Brain microvascular endothelial cell (primary cell): ENCODE measurements at regions not wholly inside any gene's neighbourhood (a gene's known extent, or its start where the extent isn't known, plus 50 kb on each side); places are given as distances from the start of the nearest gene placed in this dataset.

Experiments
- DNase-seq: peaks from one replicate; pipeline ENCODE4 v3.0.0-alpha.2; 2020
- H3K27ac ChIP-seq: fragments of 250-450 bp; sonication (Bioruptor Pico); 2 replicates; pipeline ENCODE4 v1.5.1; 2020; ENCODE audit warnings: mild to moderate bottlenecking, moderate library complexity
- H3K27me3 ChIP-seq: fragments of 250-450 bp; sonication (Bioruptor Pico); replicated peaks from 2 replicates; pipeline ENCODE4 v1.5.1; 2020; ENCODE audit warnings: mild to moderate bottlenecking
- H3K36me3 ChIP-seq: fragments of 250-450 bp; sonication (Bioruptor Pico); replicated peaks from 2 replicates; pipeline ENCODE4 v1.5.1; 2020; ENCODE audit warnings: mild to moderate bottlenecking
- H3K4me3 ChIP-seq: 2 replicates; pipeline ENCODE4 v1.5.1; 2011; ENCODE audit warnings: low read depth, mild to moderate bottlenecking, control low read depth, low read length, moderate library complexity
- CTCF ChIP-seq: IDR thresholded peaks from 2 replicates; pipeline ENCODE4 v1.5.1; 2011; ENCODE audit warnings: low read depth, mild to moderate bottlenecking, moderate library complexity, low read length, control low read depth, inconsistent platforms; ENCODE audit errors: missing control alignments
- in situ Hi-C: cut with HindIII; loops from 2 replicates; pipeline ENCODE4 v1.10.0; 2017; ENCODE audit warnings: low sequenced_read_pairs, low pct_ligation_motif_present

GRCh38 chr2:236405357-236405756 lies 141.2 kb upstream of the ASB18 start:
- TF ChIP-seq CTCF = no peak
- DNase-seq = no peak
- no peak overlapping the region for H3K27ac ChIP-seq
- H3K4me3 ChIP-seq = no peak overlapping the region
- H3K36me3 ChIP-seq = no peaks in the 10 kb centered on the region
- in situ Hi-C loops = no loop called here
- no peaks in the 10 kb centered on the region for H3K27me3 ChIP-seq

- Histone ChIP-seq H3K27ac (no peak overlapping the region), H3K36me3 (no peaks in the 10 kb centered on the region), H3K4me3 (no peak overlapping the region), H3K27me3 (no peaks in the 10 kb centered on the region)
- no peak for DNase-seq
- no peak for TF ChIP-seq CTCF
- in situ Hi-C loops = no loop called here
Measured at GRCh38 chr2:236408090-236408489, 143.9 kb upstream of the ASB18 start.

GRCh38 chr2:236408786-236409185 lies 144.6 kb upstream of the ASB18 start:
- DNase-seq = no peak
- no peaks in the 10 kb centered on the region for H3K27me3 ChIP-seq
- no peaks in the 10 kb centered on the region for H3K36me3 ChIP-seq
- H3K4me3 ChIP-seq = no peak overlapping the region
- no peak overlapping the region for H3K27ac ChIP-seq
- no peak for TF ChIP-seq CTCF
- in situ Hi-C loops = no loop called here

- no peaks in the 10 kb centered on the region for H3K36me3 ChIP-seq
Measured at GRCh38 chr2:236415684-236416444, 151.7 kb upstream of the ASB18 start.

GRCh38 chr2:236417150-236417549 lies 152.5 kb upstream of the ACKR3 start:
- Histone ChIP-seq H3K36me3 (no peaks in the 10 kb centered on the region), H3K27ac (no peak overlapping the region), H3K4me3 (no peak overlapping the region), H3K27me3 (no peaks in the 10 kb centered on the region)
- in situ Hi-C loops = no loop called here
- DNase-seq = no peak
- no peak for TF ChIP-seq CTCF

More at GRCh38 chr2:236415684-236416444, 151.7 kb upstream of the ASB18 start:
- Histone ChIP-seq H3K4me3 (no peak overlapping the region), H3K27ac (no peak overlapping the region), H3K27me3 (no peaks in the 10 kb centered on the region)
- in situ Hi-C loops = no loop called here
- no peak for DNase-seq
- no peak for TF ChIP-seq CTCF

- no peak for TF ChIP-seq CTCF
- in situ Hi-C loops = no loop called here
Measured at GRCh38 chr2:236430584-236430983, 139.0 kb upstream of the ACKR3 start.

More at GRCh38 chr2:236430584-236430983, 139.0 kb upstream of the ACKR3 start:
- no peak overlapping the region for H3K27ac ChIP-seq
- H3K36me3 ChIP-seq = no peaks in the 10 kb centered on the region
- H3K27me3 ChIP-seq = no peaks in the 10 kb centered on the region
- H3K4me3 ChIP-seq = no peak overlapping the region
- no peak for DNase-seq
